DMS53 treated with DMSO at 0.1 percent for 48 hours (cell line): ENCODE measurements at regions not wholly inside any gene's neighbourhood (a gene's known extent, or its start where the extent isn't known, plus 50 kb on each side); places are given as distances from the start of the nearest gene placed in this dataset.
"Not testable (repeated sequence)": the region's sequence is repeated elsewhere in the genome, so short reads cannot be mapped to it uniquely, and the experiment has no call there.

ENCODE experiments used
- DNase-seq: peaks from one replicate; lab custom pipeline; 2025; ENCODE audit not compliant: unreplicated experiment; lab: John Stamatoyannopoulos, UW

GRCh38 chr2:17373041-17373440 is 145.2 kb downstream of the RAD51AP2 start:
- no peak for DNase-seq

GRCh38 chr2:17363846-17364245 is 154.4 kb downstream of the RAD51AP2 start:
- DNase-seq: peak; percentile 63

GRCh38 chr2:17362956-17363355 is 155.3 kb downstream of the RAD51AP2 start:
- DNase-seq: no peak

- peak; percentile 57 for DNase-seq
These were observed 162.5 kb downstream of the RAD51AP2 start for GRCh38 chr2:17355608-17356329.

GRCh38 chr2:17353263-17353662 is 165.0 kb downstream of the RAD51AP2 start:
- DNase-seq: no peak

GRCh38 chr2:17342692-17343091 is 175.5 kb downstream of the RAD51AP2 start:
- DNase-seq: not testable (repeated sequence)

GRCh38 chr2:17337507-17337906 is 180.7 kb downstream of the RAD51AP2 start:
- DNase-seq: no peak

GRCh38 chr2:17336458-17336857 is 181.8 kb downstream of the RAD51AP2 start:
- DNase-seq: no peak

- DNase-seq: no peak
These were observed 183.9 kb downstream of the RAD51AP2 start for GRCh38 chr2:17334300-17334699.

- no peak for DNase-seq
These were observed 186.6 kb downstream of the RAD51AP2 start for GRCh38 chr2:17331636-17332035.

- DNase-seq: no peak
These were observed 190.1 kb downstream of the RAD51AP2 start for GRCh38 chr2:17328161-17328560.

GRCh38 chr2:17327649-17328048 is 190.6 kb downstream of the RAD51AP2 start:
- no peak for DNase-seq

- DNase-seq: no peak
These were observed 191.5 kb downstream of the RAD51AP2 start for GRCh38 chr2:17326717-17327116.

- DNase-seq: no peak
These were observed 194.5 kb downstream of the RAD51AP2 start for GRCh38 chr2:17323697-17324096.

- DNase-seq: no peak
These were observed 195.8 kb downstream of the RAD51AP2 start for GRCh38 chr2:17322461-17322860.

- DNase-seq: no peak
These were observed 199.2 kb downstream of the RAD51AP2 start for GRCh38 chr2:17319090-17319489.

GRCh38 chr2:17318013-17318412 is 200.2 kb downstream of the RAD51AP2 start:
- DNase-seq: no peak

GRCh38 chr2:17317439-17317976 is 200.7 kb downstream of the RAD51AP2 start:
- no peak for DNase-seq

- DNase-seq: no peak
These were observed 205.0 kb downstream of the RAD51AP2 start for GRCh38 chr2:17313261-17313660.

GRCh38 chr2:17311771-17312511 is 206.3 kb downstream of the RAD51AP2 start:
- DNase-seq: no peak

GRCh38 chr2:17311106-17311619 is 207.1 kb downstream of the RAD51AP2 start:
- no peak for DNase-seq

GRCh38 chr2:17309741-17310339 is 208.4 kb downstream of the RAD51AP2 start:
- peak; percentile 53 for DNase-seq
